22Rv1 (cell line): ENCODE measurements at regions not wholly inside any gene's neighbourhood (a gene's known extent, or its start where the extent isn't known, plus 50 kb on each side); places are given as distances from the start of the nearest gene placed in this dataset.

Source experiments
- H3K27ac ChIP-seq: fragments of 450-650 bp; 2 replicates; pipeline ENCODE4 v1.5.1; 2017
- ZFX ChIP-seq: fragments of 450-650 bp; IDR thresholded peaks from 2 replicates; pipeline ENCODE4 v1.6.1; 2017; ENCODE audit warnings: antibody characterized with exemption, borderline replicate concordance
- TF ChIP-seq, protein P1 (sequence below): fragments of 450-650 bp; IDR thresholded peaks from 2 replicates; pipeline ENCODE4 v1.5.1; 2017; ENCODE audit warnings: mild to moderate bottlenecking

DNA sequence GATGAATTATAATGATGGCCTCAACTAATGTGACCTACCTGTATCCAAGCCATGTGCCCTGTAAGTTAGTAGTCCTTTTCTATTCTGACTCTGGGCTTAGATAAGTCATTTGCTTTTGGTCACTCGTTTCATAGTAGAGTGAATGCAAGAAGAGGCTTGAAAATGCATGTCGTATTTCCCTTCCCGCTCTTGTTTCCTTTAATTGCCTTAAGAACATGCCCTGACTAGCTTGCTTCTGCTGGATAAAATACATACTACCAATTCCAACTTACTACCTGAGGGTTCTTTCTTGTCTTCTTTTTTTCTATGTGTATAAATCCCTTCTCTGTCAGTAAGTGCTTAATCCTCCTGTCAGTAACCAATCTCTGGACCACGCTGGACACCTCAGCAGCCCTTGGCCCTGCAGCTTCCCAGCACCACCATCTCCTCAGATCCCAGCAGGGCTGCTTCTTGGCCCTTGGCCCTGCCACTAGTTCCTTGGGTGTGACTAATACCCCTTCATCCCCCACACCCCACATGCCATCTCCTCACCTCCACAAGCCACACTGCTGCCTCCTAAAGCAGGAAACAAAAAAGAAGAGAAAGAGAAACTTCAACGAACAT, 771.7 kb downstream of the IGSF11 start:
- TF ChIP-seq, protein P1, sequence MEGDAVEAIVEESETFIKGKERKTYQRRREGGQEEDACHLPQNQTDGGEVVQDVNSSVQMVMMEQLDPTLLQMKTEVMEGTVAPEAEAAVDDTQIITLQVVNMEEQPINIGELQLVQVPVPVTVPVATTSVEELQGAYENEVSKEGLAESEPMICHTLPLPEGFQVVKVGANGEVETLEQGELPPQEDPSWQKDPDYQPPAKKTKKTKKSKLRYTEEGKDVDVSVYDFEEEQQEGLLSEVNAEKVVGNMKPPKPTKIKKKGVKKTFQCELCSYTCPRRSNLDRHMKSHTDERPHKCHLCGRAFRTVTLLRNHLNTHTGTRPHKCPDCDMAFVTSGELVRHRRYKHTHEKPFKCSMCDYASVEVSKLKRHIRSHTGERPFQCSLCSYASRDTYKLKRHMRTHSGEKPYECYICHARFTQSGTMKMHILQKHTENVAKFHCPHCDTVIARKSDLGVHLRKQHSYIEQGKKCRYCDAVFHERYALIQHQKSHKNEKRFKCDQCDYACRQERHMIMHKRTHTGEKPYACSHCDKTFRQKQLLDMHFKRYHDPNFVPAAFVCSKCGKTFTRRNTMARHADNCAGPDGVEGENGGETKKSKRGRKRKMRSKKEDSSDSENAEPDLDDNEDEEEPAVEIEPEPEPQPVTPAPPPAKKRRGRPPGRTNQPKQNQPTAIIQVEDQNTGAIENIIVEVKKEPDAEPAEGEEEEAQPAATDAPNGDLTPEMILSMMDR: no peak
- TF ChIP-seq ZFX: no peak
- no peak overlapping the region for H3K27ac ChIP-seq

DNA sequence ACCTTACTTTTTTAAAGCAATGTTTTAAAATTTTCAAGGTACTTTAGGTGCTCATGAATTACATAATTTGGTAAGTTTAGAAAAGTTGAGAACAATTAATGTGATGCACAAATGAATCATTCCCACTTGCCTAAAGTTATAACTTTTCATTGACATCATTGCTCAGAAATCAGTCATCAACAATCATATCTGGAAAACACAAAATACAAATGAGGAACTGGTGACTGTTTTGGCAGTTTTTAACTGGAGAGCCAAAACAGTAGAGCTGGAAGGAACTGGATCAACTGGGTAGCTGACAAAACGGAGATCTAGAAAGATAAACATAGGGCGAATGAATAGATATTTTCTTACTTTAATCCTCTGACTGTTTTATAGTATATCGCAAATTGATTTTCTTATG, 767.1 kb downstream of the IGSF11 start:
- H3K27ac ChIP-seq: no peak overlapping the region
- no peak for TF ChIP-seq ZFX
- TF ChIP-seq, protein P1: no peak

DNA sequence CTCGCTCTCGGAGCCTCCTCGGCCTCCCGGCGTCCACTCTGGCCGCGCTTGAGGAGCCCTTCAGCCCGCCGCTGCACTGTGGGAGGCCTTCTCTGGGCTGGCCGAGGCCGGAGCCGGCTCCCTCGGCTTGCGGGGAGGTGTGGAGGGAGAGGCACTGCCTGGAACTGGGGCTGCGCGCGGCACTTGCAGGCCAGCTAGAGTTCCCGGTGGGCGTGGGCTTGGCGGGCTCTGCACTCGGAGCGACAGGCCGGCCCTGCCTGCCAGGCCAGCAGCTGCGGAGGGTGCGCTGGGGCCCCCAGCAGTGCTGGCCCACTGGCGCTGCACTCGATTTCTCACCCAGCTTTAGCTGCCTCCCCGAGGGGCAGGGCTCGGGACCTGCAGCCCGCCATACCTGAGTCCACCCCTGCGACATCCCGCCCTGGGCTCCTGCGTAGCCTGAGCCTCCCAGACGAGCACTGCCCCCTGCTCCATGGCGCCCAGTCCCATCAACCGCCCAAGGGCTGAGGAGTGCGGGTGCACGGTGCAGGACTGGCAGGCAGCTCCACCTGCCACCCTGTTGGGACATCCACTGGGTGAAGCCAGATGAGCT, 765.0 kb downstream of the IGSF11 start:
- H3K27ac ChIP-seq: no peak overlapping the region
- TF ChIP-seq, protein P1: no peak
- TF ChIP-seq ZFX: no peak

DNA sequence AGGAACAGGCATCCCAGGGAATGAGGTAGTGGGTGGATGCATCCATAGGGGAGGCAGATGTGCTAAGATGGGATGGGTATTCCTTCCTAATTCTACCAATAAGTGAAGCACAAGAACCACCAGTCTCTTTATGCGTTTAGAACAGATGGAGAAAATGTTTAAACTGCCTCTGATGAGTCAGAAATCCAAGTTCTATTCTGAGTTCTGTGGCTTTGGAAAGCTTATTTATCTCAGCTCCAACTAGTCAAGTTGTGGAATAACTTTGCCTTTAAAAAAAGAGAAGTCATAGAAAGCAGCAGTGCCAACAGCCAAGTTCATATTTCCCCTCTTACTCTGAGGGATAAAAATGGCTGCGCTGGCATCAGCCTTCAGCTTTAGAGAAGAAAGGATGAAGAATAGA, 761.7 kb downstream of the IGSF11 start:
- TF ChIP-seq, protein P1: no peak
- TF ChIP-seq ZFX: no peak
- H3K27ac ChIP-seq: no peak overlapping the region

DNA sequence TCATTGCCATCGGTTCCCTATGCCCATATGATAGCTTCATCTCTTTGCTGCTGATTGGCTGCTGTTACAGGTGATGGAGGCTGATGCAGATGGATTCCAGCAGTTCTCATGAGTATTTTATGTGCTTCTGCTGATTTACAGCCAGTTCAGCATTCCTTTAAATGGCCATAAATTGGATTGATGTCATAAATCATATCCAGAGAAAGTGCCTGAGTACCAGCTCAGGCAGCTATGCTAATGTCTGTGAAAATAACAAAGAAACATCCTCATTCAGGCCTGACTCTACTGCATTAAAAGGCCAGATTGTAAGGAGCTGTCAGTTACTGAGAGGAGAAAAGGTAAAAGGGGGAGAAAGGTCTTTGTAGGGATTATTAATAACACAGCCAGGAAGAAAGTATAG, 756.8 kb downstream of the IGSF11 start:
- TF ChIP-seq ZFX: no peak
- TF ChIP-seq, protein P1: no peak

DNA sequence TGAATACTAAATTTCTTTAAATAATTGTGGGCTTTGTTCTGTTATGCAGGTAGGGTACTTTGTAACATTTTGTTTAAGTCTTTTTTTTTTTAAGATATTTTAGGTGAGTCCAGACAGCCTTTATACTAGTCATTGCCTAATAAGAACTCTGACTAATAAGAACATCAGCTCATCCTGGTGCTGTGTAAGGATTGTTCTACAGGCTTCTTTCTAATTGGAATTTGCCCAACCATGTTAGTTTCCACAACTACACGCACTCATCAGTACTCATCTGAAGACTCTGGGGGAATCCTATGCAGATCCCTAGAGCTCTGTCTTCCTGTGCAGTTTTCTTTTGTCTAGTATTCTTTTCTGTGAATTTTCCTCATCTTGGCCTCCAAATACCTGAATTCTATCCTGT, 741.8 kb downstream of the IGSF11 start:
- no peak overlapping the region for H3K27ac ChIP-seq
- no peak for TF ChIP-seq ZFX
- TF ChIP-seq, protein P1: no peak

More for the DNA sequence above, 756.8 kb downstream of the IGSF11 start:
- H3K27ac ChIP-seq: no peak overlapping the region

DNA sequence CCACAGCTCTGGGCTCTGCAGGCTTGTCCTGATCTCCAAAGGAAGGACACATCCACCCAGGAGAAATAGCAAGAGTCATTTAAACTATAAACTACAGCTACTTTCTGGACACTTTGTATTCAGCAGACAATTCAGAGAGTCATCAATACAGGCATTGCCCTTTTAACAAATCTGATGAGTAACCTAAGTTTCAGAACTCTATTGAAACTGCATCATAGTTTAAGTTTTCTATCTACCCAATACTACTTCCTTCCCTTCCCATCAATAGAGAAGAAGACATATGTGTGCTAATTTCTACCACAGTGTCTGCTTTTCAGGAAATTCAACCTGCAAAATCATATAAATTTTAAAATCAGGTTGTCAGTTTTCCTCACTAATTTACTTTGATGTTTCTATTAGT, 736.5 kb downstream of the IGSF11 start:
- TF ChIP-seq ZFX: no peak
- TF ChIP-seq, protein P1: no peak

More for the DNA sequence above, 736.5 kb downstream of the IGSF11 start:
- H3K27ac ChIP-seq: no peak overlapping the region
